ENCODE measurements at regions not wholly inside any gene's neighbourhood (a gene's known extent, or its start where the extent isn't known, plus 50 kb on each side); places are given as distances from the start of the nearest gene placed in this dataset.

DNA sequence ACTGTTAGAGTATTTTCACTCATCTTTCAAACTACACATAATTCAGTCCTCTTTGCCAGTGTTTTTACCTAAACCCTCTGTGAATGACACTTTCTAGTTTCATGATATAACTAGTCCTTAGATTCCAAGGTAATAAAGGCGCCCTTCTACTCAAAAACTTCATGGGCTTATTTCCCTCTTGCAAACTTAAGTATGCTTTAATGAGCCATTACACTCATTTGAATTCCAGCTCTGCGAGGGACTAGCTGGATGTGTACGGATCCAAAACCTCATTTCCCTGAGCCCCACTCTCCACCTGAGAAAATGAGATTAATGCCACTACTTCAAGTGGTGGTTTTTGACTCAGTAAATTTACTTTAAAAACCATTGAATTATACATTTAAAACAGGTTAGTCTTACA lies 141.1 kb downstream of the NDUFA12 start:
- ATAC-seq (no peak), DNase-seq (no peak)
- intact Hi-C loops (cut with micrococcal nuclease) = no loop called here
- Mint-ChIP-seq H3K27ac (no peak overlapping the region), H3K4me1 (ENCODE audit: low read depth) (no peaks in the 10 kb centered on the region), H3K9me3 (peaks cover 2% of the 10 kb centered on the region), H3K4me3 (no peak overlapping the region), H3K36me3 (ENCODE audit: low read depth) (no peaks in the 10 kb centered on the region), H3K27me3 (peaks cover 3% of the 10 kb centered on the region)
- ChIA-PET POLR2A (no interaction called here), CTCF (no interaction called here)
- no peak for TF ChIP-seq CTCF (IDR thresholded peaks at IDR 0.05)

- CTCF ChIA-PET = no interaction called here
These were observed 147.2 kb downstream of the NDUFA12 start for GRCh38 chr12:94856324-94856723.

GRCh38 chr12:94855853-94856252 lies 147.6 kb downstream of the NDUFA12 start:
- Mint-ChIP-seq H3K36me3 (ENCODE audit: low read depth) (no peaks in the 10 kb centered on the region), H3K9me3 (no peaks in the 10 kb centered on the region), H3K27me3 (peaks cover 16% of the 10 kb centered on the region), H3K4me1 (ENCODE audit: low read depth) (peaks cover 5% of the 10 kb centered on the region), H3K4me3 (no peak overlapping the region), H3K27ac (peak overlapping the region; percentile 21)
- TF ChIP-seq CTCF (IDR thresholded peaks at IDR 0.05) = no peak
- CTCF ChIA-PET = no interaction called here
- ATAC-seq = no peak
- intact Hi-C loops (cut with micrococcal nuclease) = no loop called here
- no peak for DNase-seq
- POLR2A ChIA-PET = no interaction called here

More at GRCh38 chr12:94856324-94856723, 147.2 kb downstream of the NDUFA12 start:
- Mint-ChIP-seq H3K4me1 (ENCODE audit: low read depth) (peaks cover 5% of the 10 kb centered on the region), H3K36me3 (ENCODE audit: low read depth) (no peaks in the 10 kb centered on the region), H3K4me3 (no peak overlapping the region), H3K27ac (peak overlapping the region; percentile 21), H3K27me3 (peaks cover 16% of the 10 kb centered on the region), H3K9me3 (no peaks in the 10 kb centered on the region)
- DNase-seq (no peak), ATAC-seq (no peak)
- intact Hi-C loops (cut with micrococcal nuclease) = no loop called here
- POLR2A ChIA-PET = no interaction called here
- no peak for TF ChIP-seq CTCF (IDR thresholded peaks at IDR 0.05)

DNA sequence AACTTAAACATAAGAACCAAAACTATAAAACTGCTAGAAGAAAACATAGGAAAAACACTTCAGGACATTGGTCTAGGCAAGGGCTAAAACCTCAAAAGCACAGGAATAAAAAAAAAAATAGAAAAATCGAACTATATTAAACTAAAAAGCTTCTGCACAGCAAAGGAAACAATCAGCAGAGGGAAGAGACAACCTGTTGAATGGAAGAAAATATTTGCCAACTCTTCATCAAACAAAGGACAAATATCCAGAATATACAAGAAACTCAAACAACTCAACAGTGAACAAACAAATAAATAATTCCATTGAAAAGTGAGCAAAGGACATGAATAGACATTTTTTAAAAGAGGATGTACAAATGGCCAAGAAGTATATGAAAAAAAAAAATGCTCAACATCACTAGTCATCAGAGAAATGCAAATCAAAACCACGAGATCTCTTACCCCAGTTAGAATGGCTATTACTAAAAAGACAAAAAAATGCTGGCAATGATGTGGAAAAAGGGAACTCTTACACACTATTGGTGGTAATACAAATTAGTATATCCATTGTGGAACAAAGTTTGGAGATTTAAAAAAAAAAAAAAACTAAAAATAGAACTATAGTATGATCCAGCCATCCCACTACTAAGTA lies 152.0 kb downstream of the NDUFA12 start:
- no peak for ATAC-seq
- Mint-ChIP-seq H3K27me3 (peaks cover 22% of the 10 kb centered on the region), H3K4me1 (ENCODE audit: low read depth) (peaks cover 5% of the 10 kb centered on the region), H3K27ac (no peak overlapping the region), H3K9me3 (no peaks in the 10 kb centered on the region), H3K36me3 (ENCODE audit: low read depth) (no peaks in the 10 kb centered on the region), H3K4me3 (no peak overlapping the region)
- POLR2A ChIA-PET = no interaction called here
- DNase-seq = no peak
- intact Hi-C loops (cut with micrococcal nuclease) = no loop called here
- CTCF ChIA-PET = no interaction called here
- TF ChIP-seq CTCF (IDR thresholded peaks at IDR 0.05) = no peak

DNA sequence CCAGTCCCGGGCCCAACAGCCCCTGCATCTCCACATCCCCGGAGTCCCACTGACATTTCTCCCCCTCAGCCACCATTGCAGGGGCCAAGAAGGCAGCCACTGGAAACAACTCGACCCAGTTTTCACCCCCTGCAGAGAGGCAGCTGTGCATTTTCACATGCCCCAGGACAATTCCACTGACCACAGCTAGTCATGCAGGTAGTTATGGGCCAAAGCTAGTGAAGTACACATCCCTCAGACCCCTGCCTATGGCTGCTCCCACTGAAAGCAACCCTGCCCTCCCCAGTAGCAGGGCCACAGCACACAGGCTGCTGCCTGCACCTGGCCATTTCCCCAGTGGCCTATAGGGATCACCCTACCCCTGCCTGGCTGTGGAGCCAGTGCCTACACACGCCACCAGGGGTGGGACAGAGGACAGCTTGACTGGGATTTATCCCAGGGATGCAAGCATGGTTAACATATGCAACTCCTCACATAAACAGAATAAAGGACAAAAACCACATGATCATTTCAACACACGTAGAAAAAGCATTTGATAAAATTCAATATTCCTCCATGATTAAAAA lies 154.0 kb downstream of the NDUFA12 start:
- intact Hi-C loops (cut with micrococcal nuclease) = no loop called here
- TF ChIP-seq CTCF (IDR thresholded peaks at IDR 0.05) = no peak
- Mint-ChIP-seq H3K4me1 (ENCODE audit: low read depth) (no peaks in the 10 kb centered on the region), H3K9me3 (no peaks in the 10 kb centered on the region), H3K27me3 (peaks cover 18% of the 10 kb centered on the region), H3K4me3 (no peak overlapping the region), H3K27ac (no peak overlapping the region), H3K36me3 (ENCODE audit: low read depth) (no peaks in the 10 kb centered on the region)
- POLR2A ChIA-PET = no interaction called here
- no peak for DNase-seq
- CTCF ChIA-PET = interaction anchor here (0.7 kb wide), 1 partner anchor 42 kb away, joined by 4 read pairs; no protein-coding TSS in a partner anchor
- no peak for ATAC-seq
